Astrocyte (in vitro differentiated cells and primary cell): ENCODE measurements at regions not wholly inside any gene's neighbourhood (a gene's known extent, or its start where the extent isn't known, plus 50 kb on each side); places are given as distances from the start of the nearest gene placed in this dataset.

Source experiments
- CTCF ChIP-seq: IDR thresholded peaks from 2 replicates; pipeline ENCODE4 v1.5.1; 2011; ENCODE audit warnings: low read depth, mild to moderate bottlenecking, inconsistent platforms, low read length, moderate library complexity; ENCODE audit not compliant: insufficient read depth
- EZH2 ChIP-seq: IDR thresholded peaks from 2 replicates; pipeline ENCODE4 v1.6.1; 2012; ENCODE audit warnings: mild to moderate bottlenecking, low read length, inconsistent platforms; ENCODE audit not compliant: insufficient read depth

GRCh38 chr4:32633421-32633820, 1913.3 kb downstream of the PCDH7 start:
- TF ChIP-seq CTCF (no peak), EZH2 (no peak)
